MM.1S (cell line): ENCODE measurements at regions not wholly inside any gene's neighbourhood (a gene's known extent, or its start where the extent isn't known, plus 50 kb on each side); places are given as distances from the start of the nearest gene placed in this dataset.
A peak's percentile ranks its signal among the peaks of the same experiment; 100 is the strongest.

ENCODE experiments used
- DNase-seq: peaks from one replicate; pipeline ENCODE4 v3.0.0-alpha.2; 2015
- H2AFZ ChIP-seq: fragments of 300-600 bp; sonication (generic); 2 replicates; pipeline ENCODE4 v1.6.0; 2016; ENCODE audit warnings: antibody characterized with exemption, low read length
- H3F3A ChIP-seq: fragments of 300-600 bp; sonication (generic); 2 replicates; pipeline ENCODE4 v1.6.1; 2016; ENCODE audit warnings: mild to moderate bottlenecking, antibody characterized with exemption, low read length, moderate library complexity, mixed read lengths; ENCODE audit not compliant: insufficient read depth
- H3K27ac ChIP-seq: fragments of 300-600 bp; sonication (generic); 2 replicates; pipeline ENCODE4 v1.5.1; 2016; ENCODE audit warnings: mild to moderate bottlenecking, low read length
- H3K27me3 ChIP-seq: fragments of 300-600 bp; sonication (generic); replicated peaks from 2 replicates; pipeline ENCODE4 v1.6.0; 2016; ENCODE audit warnings: low read length; ENCODE audit not compliant: insufficient read depth
- H3K36me3 ChIP-seq: fragments of 300-600 bp; sonication (generic); replicated peaks from 2 replicates; pipeline ENCODE4 v1.6.1; 2016; ENCODE audit warnings: mild to moderate bottlenecking, low read length, mixed read lengths; ENCODE audit not compliant: insufficient read depth
- H3K4me1 ChIP-seq: fragments of 300-600 bp; sonication (generic); 2 replicates; pipeline ENCODE4 v1.6.1; 2016; ENCODE audit warnings: low read length, mixed read lengths
- H3K4me2 ChIP-seq: fragments of 300-600 bp; sonication (generic); 2 replicates; pipeline ENCODE4 v1.6.0; 2016; ENCODE audit warnings: low read depth, low read length
- H3K4me3 ChIP-seq: fragments of 300-600 bp; sonication (generic); 2 replicates; pipeline ENCODE4 v1.5.1; 2016; ENCODE audit warnings: low read length, mixed read lengths
- H3K79me2 ChIP-seq: fragments of 300-600 bp; sonication (generic); 2 replicates; pipeline ENCODE4 v1.6.1; 2016; ENCODE audit warnings: mixed run types, low read length, mixed read lengths
- H3K9ac ChIP-seq: fragments of 300-600 bp; sonication (generic); 2 replicates; pipeline ENCODE4 v1.6.1; 2016; ENCODE audit warnings: low read length, mixed read lengths
- H3K9me2 ChIP-seq: fragments of 300-600 bp; sonication (generic); replicated peaks from 2 replicates; pipeline ENCODE4 v1.6.1; 2016; ENCODE audit warnings: mild to moderate bottlenecking, low read length, mixed read lengths; ENCODE audit not compliant: insufficient read depth
- H3K9me3 ChIP-seq: fragments of 300-600 bp; sonication (generic); replicated peaks from 2 replicates; pipeline ENCODE4 v1.6.1; 2016; ENCODE audit warnings: mild to moderate bottlenecking, low read length, mixed read lengths; ENCODE audit not compliant: insufficient read depth
- H4K20me1 ChIP-seq: fragments of 300-600 bp; sonication (generic); 2 replicates; pipeline ENCODE4 v1.6.1; 2016; ENCODE audit warnings: mild to moderate bottlenecking, low read length, moderate library complexity, mixed read lengths; ENCODE audit not compliant: insufficient read depth
- EZH2 ChIP-seq: fragments of 300-600 bp; sonication (generic); optimal IDR thresholded peaks from 2 replicates; pipeline ENCODE3; 2017; ENCODE audit warnings: low read depth, mild to moderate bottlenecking, antibody characterized with exemption, low read length, mixed read lengths
- EZH2phosphoT487 ChIP-seq: fragments of 300-600 bp; sonication (generic); IDR thresholded peaks from 2 replicates; pipeline ENCODE4 v1.6.1; 2018; ENCODE audit warnings: antibody characterized with exemption, low read length
- TF ChIP-seq, protein P1 (sequence below): fragments of 300-600 bp; sonication (generic); IDR thresholded peaks from 2 replicates; pipeline ENCODE4 v1.5.1; 2016; ENCODE audit warnings: antibody characterized with exemption, low read length, mixed read lengths

DNA sequence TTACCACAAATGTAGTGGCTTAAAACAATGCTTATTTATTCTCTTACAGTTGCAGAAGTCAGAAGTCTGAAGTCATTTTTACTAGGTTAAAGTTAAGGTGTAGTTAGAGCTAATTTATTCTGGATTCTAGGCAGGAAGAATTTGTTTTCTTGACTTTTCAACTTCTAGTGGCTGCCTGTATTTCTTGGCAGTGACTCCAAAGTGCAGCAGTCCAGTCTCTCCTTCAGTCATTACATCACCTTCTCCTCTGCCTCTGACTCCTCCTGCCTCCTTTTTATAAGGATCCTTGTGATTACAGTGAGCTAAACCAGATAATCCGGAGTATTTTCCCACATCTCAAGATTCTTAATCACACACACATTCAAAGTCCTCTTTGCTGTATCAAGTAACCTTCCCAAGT lies 581.4 kb downstream of the KCNA4 start:
- no peak for TF ChIP-seq EZH2phosphoT487
- TF ChIP-seq EZH2 = no peak
- TF ChIP-seq, protein P1, sequence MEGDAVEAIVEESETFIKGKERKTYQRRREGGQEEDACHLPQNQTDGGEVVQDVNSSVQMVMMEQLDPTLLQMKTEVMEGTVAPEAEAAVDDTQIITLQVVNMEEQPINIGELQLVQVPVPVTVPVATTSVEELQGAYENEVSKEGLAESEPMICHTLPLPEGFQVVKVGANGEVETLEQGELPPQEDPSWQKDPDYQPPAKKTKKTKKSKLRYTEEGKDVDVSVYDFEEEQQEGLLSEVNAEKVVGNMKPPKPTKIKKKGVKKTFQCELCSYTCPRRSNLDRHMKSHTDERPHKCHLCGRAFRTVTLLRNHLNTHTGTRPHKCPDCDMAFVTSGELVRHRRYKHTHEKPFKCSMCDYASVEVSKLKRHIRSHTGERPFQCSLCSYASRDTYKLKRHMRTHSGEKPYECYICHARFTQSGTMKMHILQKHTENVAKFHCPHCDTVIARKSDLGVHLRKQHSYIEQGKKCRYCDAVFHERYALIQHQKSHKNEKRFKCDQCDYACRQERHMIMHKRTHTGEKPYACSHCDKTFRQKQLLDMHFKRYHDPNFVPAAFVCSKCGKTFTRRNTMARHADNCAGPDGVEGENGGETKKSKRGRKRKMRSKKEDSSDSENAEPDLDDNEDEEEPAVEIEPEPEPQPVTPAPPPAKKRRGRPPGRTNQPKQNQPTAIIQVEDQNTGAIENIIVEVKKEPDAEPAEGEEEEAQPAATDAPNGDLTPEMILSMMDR = no peak
- Histone ChIP-seq H3K4me2 (no peak overlapping the region), H3K36me3 (no peaks in the 10 kb centered on the region), H3K27ac (no peak overlapping the region), H3K9ac (no peak overlapping the region), H3K4me3 (no peak overlapping the region), H3K79me2 (no peaks in the 10 kb centered on the region), H2AFZ (no peak overlapping the region), H3K4me1 (no peaks in the 10 kb centered on the region), H3F3A (no peaks in the 10 kb centered on the region), H3K9me3 (no peaks in the 10 kb centered on the region), H4K20me1 (no peaks in the 10 kb centered on the region), H3K27me3 (no peaks in the 10 kb centered on the region), H3K9me2 (no peaks in the 10 kb centered on the region)
- no peak for DNase-seq

DNA sequence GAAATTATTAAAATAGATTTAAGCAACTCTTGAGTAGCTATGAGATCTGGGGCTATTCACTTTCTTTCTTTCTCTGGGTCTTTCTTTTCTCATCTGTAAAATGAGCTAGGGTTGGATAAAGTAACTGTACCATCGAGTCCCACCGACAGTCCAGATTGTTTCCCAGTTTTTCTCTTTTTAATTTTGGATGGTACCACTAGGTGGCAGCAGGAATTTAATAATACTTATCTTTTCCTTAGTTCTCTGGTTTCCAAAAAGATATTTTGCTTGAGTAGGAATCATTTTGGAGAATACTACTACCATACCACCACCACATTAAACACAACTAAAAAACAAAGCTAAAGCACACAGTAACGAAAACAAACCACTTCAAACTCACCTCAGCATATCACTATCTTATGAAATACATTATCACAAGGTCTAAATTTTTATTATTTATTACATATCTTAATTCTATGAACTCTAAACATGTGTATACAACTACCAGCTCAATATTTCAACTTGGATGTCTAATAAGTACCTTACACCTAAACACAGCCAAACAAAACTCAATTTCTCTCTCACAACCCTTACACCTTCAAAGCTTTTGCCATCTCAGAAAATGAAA lies 584.0 kb downstream of the KCNA4 start:
- Histone ChIP-seq H3K4me1 (no peaks in the 10 kb centered on the region), H4K20me1 (no peaks in the 10 kb centered on the region), H3K27ac (no peak overlapping the region), H3K4me3 (no peak overlapping the region), H3K9me2 (no peaks in the 10 kb centered on the region), H3K36me3 (no peaks in the 10 kb centered on the region), H3K4me2 (no peak overlapping the region), H3K9me3 (no peaks in the 10 kb centered on the region), H2AFZ (no peak overlapping the region), H3K27me3 (no peaks in the 10 kb centered on the region), H3K9ac (no peak overlapping the region), H3F3A (no peaks in the 10 kb centered on the region), H3K79me2 (no peaks in the 10 kb centered on the region)
- peak; percentile 14 for DNase-seq
- TF ChIP-seq, protein P1 = peak; percentile 58
- TF ChIP-seq EZH2phosphoT487 (no peak), EZH2 (no peak)

DNA sequence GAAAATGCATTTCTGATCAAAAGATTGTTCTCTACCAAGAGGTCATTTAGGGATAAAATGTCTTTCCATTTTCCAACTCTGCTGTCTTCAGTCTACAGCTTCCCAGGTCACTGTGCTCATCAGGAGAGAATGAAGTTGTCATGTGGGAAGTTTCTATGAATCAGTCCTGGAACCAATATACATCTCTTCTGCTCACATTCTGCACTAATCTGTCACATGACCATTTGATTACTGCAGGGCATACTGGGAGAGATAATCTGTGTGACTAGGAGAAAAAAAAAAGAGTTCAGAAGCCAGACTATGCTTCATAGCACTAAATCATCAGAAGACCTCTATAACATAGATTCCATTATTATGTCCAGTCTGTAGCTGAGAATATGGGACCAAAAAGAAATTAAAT lies 611.5 kb downstream of the KCNA4 start:
- Histone ChIP-seq H3K9ac (no peak overlapping the region), H3F3A (no peaks in the 10 kb centered on the region), H3K9me2 (no peaks in the 10 kb centered on the region), H3K4me1 (no peaks in the 10 kb centered on the region), H3K4me2 (no peak overlapping the region), H3K27ac (no peak overlapping the region), H3K27me3 (no peaks in the 10 kb centered on the region), H4K20me1 (no peaks in the 10 kb centered on the region), H3K79me2 (no peaks in the 10 kb centered on the region), H3K4me3 (no peak overlapping the region), H3K9me3 (no peaks in the 10 kb centered on the region), H3K36me3 (no peaks in the 10 kb centered on the region), H2AFZ (no peak overlapping the region)
- DNase-seq = no peak
- TF ChIP-seq, protein P1 = no peak
- TF ChIP-seq EZH2phosphoT487 (no peak), EZH2 (no peak)
